Gastroesophageal sphincter (tissue), 4 donors: ENCODE measurements at regions not wholly inside any gene's neighbourhood (a gene's known extent, or its start where the extent isn't known, plus 50 kb on each side); places are given as distances from the start of the nearest gene placed in this dataset.

ENCODE experiments used
- ATAC-seq: fragments of 150-250 bp; one replicate; pipeline ENCODE4 v1.9.1; 2016; ENCODE audit warnings: mild to moderate bottlenecking, moderate library complexity
- H3K27ac ChIP-seq, 4 donors: fragments of 200-600 bp; sonication (generic) in 3 of 4; 1 replicate in 3 of 4; 2 replicates in 1 of 4; pipeline ENCODE4 v1.5.1; 2016 to 2019
- H3K27me3 ChIP-seq: fragments of 200-600 bp; sonication (generic); one replicate; pipeline ENCODE4 v1.5.1; 2019
- H3K36me3 ChIP-seq, 2 donors: fragments of 200-600 bp; sonication (generic); one replicate each; pipeline ENCODE4 v1.5.1; 2019; ENCODE audit warnings: control low read depth in 1 of 2
- H3K4me1 ChIP-seq, 3 donors: fragments of 200-600 bp; sonication (generic); 1 replicate in 2 of 3; 2 replicates in 1 of 3; pipeline ENCODE4 v1.5.1; 2016 to 2019; ENCODE audit warnings: control low read depth in 2 of 3
- H3K4me3 ChIP-seq, 2 donors: fragments of 200-600 bp; sonication (generic); one replicate each; pipeline ENCODE4 v1.5.1; 2019; ENCODE audit warnings: mild to moderate bottlenecking in 1 of 2, moderate library complexity in 1 of 2
- H3K9me3 ChIP-seq, 3 donors: fragments of 200-600 bp; sonication (generic); one replicate each; pipeline ENCODE4 v1.5.1; 2017 to 2019; ENCODE audit warnings: control low read depth in 2 of 3
- CTCF ChIP-seq, 4 experiments: fragments of 200-600 bp in 2 of 4; fragments of 450-650 bp in 2 of 4; sonication (generic) in 1 of 4; IDR thresholded peaks; one replicate each; pipeline ENCODE4 v1.5.1; 2017 to 2019; ENCODE audit warnings: antibody characterized with exemption in 4 of 4, mild to moderate bottlenecking in 2 of 4, moderate library complexity in 2 of 4
- EP300 ChIP-seq: sonication (generic); formaldehyde crosslinking; IDR thresholded peaks from one replicate; pipeline ENCODE4 v1.6.1; 2017; ENCODE audit warnings: antibody characterized with exemption, mild to moderate bottlenecking
- POLR2A ChIP-seq, 2 donors: fragments of 450-650 bp; IDR thresholded peaks; one replicate each; pipeline ENCODE4 v1.6.1; 2017; ENCODE audit warnings: antibody characterized with exemption in 2 of 2, mild to moderate bottlenecking in 2 of 2, moderate library complexity in 1 of 2
- POLR2AphosphoS5 ChIP-seq: sonication (generic); formaldehyde crosslinking; IDR thresholded peaks from one replicate; pipeline ENCODE4 v1.6.1; 2017; ENCODE audit warnings: antibody characterized with exemption
- WGBS, 2 donors: methylation state at CpG; one replicate each; pipeline ENCODE4 v1.1.5; 2018; ENCODE audit warnings: low coverage in 1 of 2; 5-methylcytosine and 5-hydroxymethylcytosine counted together

GRCh38 chr17:6304894-6305612 is 129.9 kb downstream of the AIPL1 start:
- WGBS, 2 donors = 51 to 57% methylated on average over 3 of the region's 3 CpGs

DNA sequence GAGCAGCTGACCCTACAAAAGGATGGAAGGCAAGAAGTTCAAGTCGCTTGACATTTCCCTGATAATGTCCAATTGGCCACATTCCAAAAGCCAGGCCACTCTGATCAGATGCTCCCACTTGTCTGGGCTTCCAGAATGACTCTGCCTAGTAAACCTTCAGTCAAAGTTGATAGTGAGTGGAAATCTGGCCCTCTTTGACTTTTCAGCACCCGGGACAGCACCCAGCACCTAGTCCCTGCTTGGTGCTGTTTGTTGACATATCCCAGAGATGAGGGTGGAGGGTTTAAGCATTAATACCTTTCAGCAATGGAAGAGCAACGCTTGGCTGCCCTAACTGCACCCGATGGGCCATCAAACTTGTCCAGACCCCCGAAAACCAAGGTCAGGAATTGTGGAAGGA is 131.3 kb downstream of the AIPL1 start:
- WGBS, 2 donors = 0 to 18% methylated on average over 1 to 2 of the region's 5 CpGs
- TF ChIP-seq EP300 = no peak
- TF ChIP-seq CTCF (IDR thresholded peaks at IDR 0.05) = no peak
- TF ChIP-seq POLR2AphosphoS5 = no peak
- Histone ChIP-seq H3K36me3 (no peaks in the 10 kb centered on the region), H3K9me3 (no peaks in the 10 kb centered on the region), H3K27ac (no peak overlapping the region), H3K4me3 (no peak overlapping the region), H3K4me1 (no peaks in the 10 kb centered on the region), H3K27me3 (peaks cover 51% of the 10 kb centered on the region)
- ATAC-seq = no peak

More at GRCh38 chr17:6304894-6305612, 129.9 kb downstream of the AIPL1 start:
- no peak for ATAC-seq
- Histone ChIP-seq H3K27ac (no peak overlapping the region), H3K36me3 (no peaks in the 10 kb centered on the region), H3K4me3 (no peak overlapping the region), H3K27me3 (peaks cover 48% of the 10 kb centered on the region), H3K4me1 (no peaks in the 10 kb centered on the region), H3K9me3 (no peaks in the 10 kb centered on the region)
- no peak for TF ChIP-seq EP300

- Histone ChIP-seq H3K9me3 (no peaks in the 10 kb centered on the region), H3K27me3 (peaks cover 52% of the 10 kb centered on the region), H3K27ac (no peak overlapping the region), H3K4me3 (no peak overlapping the region), H3K36me3 (no peaks in the 10 kb centered on the region), H3K4me1 (no peaks in the 10 kb centered on the region)
- TF ChIP-seq EP300 (no peak), POLR2A (IDR thresholded peaks at IDR 0.05) (no peak), CTCF (IDR thresholded peaks at IDR 0.05) (no peak), POLR2AphosphoS5 (no peak)
- WGBS, 2 donors = 82% methylated on average over 6 of the region's 6 CpGs; no CpG with 5 or more reads in 1 of the 2 donors
- ATAC-seq = no peak
Observed at GRCh38 chr17:6299275-6299674, 135.6 kb downstream of the AIPL1 start.

DNA sequence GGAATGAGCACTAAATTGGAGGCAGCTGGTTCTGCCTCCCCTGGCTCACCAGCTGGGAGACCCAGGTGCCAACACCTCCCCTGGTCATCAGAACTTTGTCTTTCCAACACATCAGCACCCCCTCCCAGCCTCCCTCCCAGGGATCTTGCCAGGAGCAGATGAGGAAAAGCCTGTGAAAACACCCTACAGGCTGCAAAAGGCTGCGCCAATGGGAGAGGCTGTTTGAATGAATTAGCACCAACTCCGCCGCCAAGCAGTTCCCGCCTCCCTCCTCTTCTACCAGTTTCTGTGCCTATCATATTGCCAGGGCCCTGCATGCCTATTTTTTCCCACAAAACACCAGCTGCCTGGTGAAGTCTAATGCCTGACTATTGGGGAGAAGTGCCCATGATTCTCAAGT is 137.0 kb downstream of the AIPL1 start:
- Histone ChIP-seq H3K27me3 (peaks cover 44% of the 10 kb centered on the region), H3K4me1 (no peaks in the 10 kb centered on the region), H3K9me3 (no peaks in the 10 kb centered on the region), H3K4me3 (no peak overlapping the region), H3K36me3 (no peaks in the 10 kb centered on the region), H3K27ac (no peak overlapping the region)
- TF ChIP-seq POLR2AphosphoS5 (no peak), CTCF (IDR thresholded peaks at IDR 0.05) (no peak), EP300 (no peak), POLR2A (IDR thresholded peaks at IDR 0.05) (no peak)
- 47% methylated on average over 4 of the region's 4 CpGs; no CpG with 5 or more reads in 1 of the 2 donors for WGBS, 2 donors
- ATAC-seq = no peak

DNA sequence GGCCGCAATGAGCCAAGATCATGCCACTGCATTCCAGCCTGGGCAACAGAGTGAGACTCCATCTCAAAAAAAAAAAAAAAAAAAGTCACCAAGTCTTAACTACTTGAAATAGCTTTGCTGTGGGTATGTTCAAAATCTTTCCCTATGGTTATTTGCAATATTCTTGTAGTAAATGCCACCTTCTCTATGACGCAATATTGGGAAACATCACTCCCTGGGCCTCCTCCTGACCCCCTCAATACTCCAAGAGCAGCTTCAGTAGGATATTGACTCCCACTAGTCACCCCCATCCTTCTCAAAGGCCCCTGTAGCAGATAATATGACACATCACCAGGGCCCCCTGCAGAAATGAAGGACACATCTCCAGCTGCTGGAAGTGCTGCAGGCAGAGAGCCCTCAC is 137.8 kb downstream of the AIPL1 start:
- TF ChIP-seq POLR2A (IDR thresholded peaks at IDR 0.05) = no peak
- no peak for TF ChIP-seq POLR2AphosphoS5
- no peak for TF ChIP-seq EP300
- TF ChIP-seq CTCF (IDR thresholded peaks at IDR 0.05) = no peak
- Histone ChIP-seq H3K27ac (no peak overlapping the region), H3K27me3 (peaks cover 39% of the 10 kb centered on the region), H3K36me3 (no peaks in the 10 kb centered on the region), H3K9me3 (no peaks in the 10 kb centered on the region), H3K4me1 (no peaks in the 10 kb centered on the region), H3K4me3 (no peak overlapping the region)
- WGBS, 2 donors = 79 to 100% methylated on average over 1 to 2 of the region's 2 CpGs
- ATAC-seq = no peak
